Neuronal stem cell (in vitro differentiated cells): ENCODE measurements at regions not wholly inside any gene's neighbourhood (a gene's known extent, or its start where the extent isn't known, plus 50 kb on each side); places are given as distances from the start of the nearest gene placed in this dataset.

Experiments
- DNase-seq: peaks from one replicate; pipeline ENCODE4 v3.0.0-alpha.2; 2013; ENCODE audit warnings: low spot score
- H2AFZ ChIP-seq: one replicate; pipeline ENCODE4 v1.6.1; 2013; ENCODE audit warnings: mild to moderate bottlenecking, low read length, inconsistent platforms
- H2AK5ac ChIP-seq: 2 replicates; pipeline ENCODE4 v1.6.1; 2013; ENCODE audit warnings: low read depth, mild to moderate bottlenecking, inconsistent platforms, low read length, moderate library complexity, mixed read lengths
- H2BK120ac ChIP-seq: 2 replicates; pipeline ENCODE4 v1.6.1; 2013; ENCODE audit warnings: low read depth, mild to moderate bottlenecking, inconsistent platforms, low read length, moderate library complexity, mixed read lengths
- H2BK12ac ChIP-seq: one replicate; pipeline ENCODE4 v1.6.1; 2013; ENCODE audit warnings: low read length, inconsistent platforms
- H2BK15ac ChIP-seq: 2 replicates; pipeline ENCODE4 v1.6.1; 2013; ENCODE audit warnings: mild to moderate bottlenecking, low read length, inconsistent platforms, mixed read lengths
- H2BK5ac ChIP-seq: one replicate; pipeline ENCODE4 v1.6.1; 2013; ENCODE audit warnings: inconsistent platforms, mild to moderate bottlenecking, low read length, moderate library complexity
- H3K14ac ChIP-seq: one replicate; pipeline ENCODE4 v1.6.1; 2013; ENCODE audit warnings: low read length, inconsistent platforms
- H3K18ac ChIP-seq: 2 replicates; pipeline ENCODE4 v1.6.1; 2013; ENCODE audit warnings: low read length, inconsistent platforms
- H3K23ac ChIP-seq: 2 replicates; pipeline ENCODE4 v1.6.1; 2013; ENCODE audit warnings: low read depth, mild to moderate bottlenecking, mixed read lengths, low read length, inconsistent platforms; ENCODE audit not compliant: poor library complexity
- H3K27ac ChIP-seq: replicated peaks from 3 replicates; pipeline ENCODE4 v1.5.1; 2013; ENCODE audit warnings: low read length, inconsistent platforms
- H3K27me3 ChIP-seq, 3 experiments: 2 replicates each; pipeline ENCODE4 v1.6.1; 2013; ENCODE audit warnings: low read length in 3 of 3, mild to moderate bottlenecking in 2 of 3, inconsistent platforms in 1 of 3, low read depth in 1 of 3, mixed read lengths in 1 of 3, moderate library complexity in 1 of 3; ENCODE audit not compliant: control insufficient read depth in 3 of 3, insufficient read depth in 3 of 3
- H3K36me3 ChIP-seq, 2 donors: replicated peaks in 1 of 2; 2 replicates each; pipeline ENCODE4 v1.6.1; 2013; ENCODE audit warnings: low read length in 2 of 2; ENCODE audit not compliant: control insufficient read depth in 2 of 2, insufficient read depth in 2 of 2
- H3K4ac ChIP-seq: 2 replicates; pipeline ENCODE4 v1.6.1; 2013; ENCODE audit warnings: inconsistent platforms, mild to moderate bottlenecking, low read length, moderate library complexity
- H3K4me1 ChIP-seq, 2 donors: 1 replicate in 1 of 2; 2 replicates in 1 of 2; pipeline ENCODE4 v1.6.1; 2013; ENCODE audit warnings: low read length in 2 of 2, low read depth in 1 of 2; ENCODE audit not compliant: control insufficient read depth in 2 of 2, insufficient read depth in 1 of 2
- H3K4me2 ChIP-seq: one replicate; pipeline ENCODE4 v1.6.1; 2013; ENCODE audit warnings: mild to moderate bottlenecking, low read length, inconsistent platforms; ENCODE audit not compliant: insufficient read depth, poor library complexity, severe bottlenecking
- H3K4me3 ChIP-seq, 2 donors: 2 replicates each; pipeline ENCODE4 v1.5.1; 2013; ENCODE audit warnings: low read length in 2 of 2, mild to moderate bottlenecking in 2 of 2, inconsistent platforms in 1 of 2, moderate library complexity in 1 of 2
- H3K79me1 ChIP-seq: one replicate; pipeline ENCODE4 v1.6.1; 2013; ENCODE audit warnings: low read depth, mild to moderate bottlenecking, inconsistent platforms, low read length, moderate library complexity
- H3K9ac ChIP-seq: one replicate; pipeline ENCODE4 v1.6.1; 2013; ENCODE audit warnings: mild to moderate bottlenecking, low read depth, low read length, inconsistent platforms; ENCODE audit not compliant: poor library complexity
- H3K9me3 ChIP-seq, 2 donors: replicated peaks in 1 of 2; 2 replicates each; pipeline versions ENCODE3 to v1.6.1; 2013; ENCODE audit warnings: low read length in 2 of 2, mild to moderate bottlenecking in 2 of 2, inconsistent platforms in 1 of 2, low read depth in 1 of 2, mixed read lengths in 1 of 2, moderate library complexity in 1 of 2; ENCODE audit not compliant: control insufficient read depth in 2 of 2, insufficient read depth in 1 of 2
- H4K8ac ChIP-seq: one replicate; pipeline ENCODE4 v1.6.1; 2013; ENCODE audit warnings: low read depth, mild to moderate bottlenecking, inconsistent platforms, low read length, moderate library complexity
- H4K91ac ChIP-seq: one replicate; pipeline ENCODE4 v1.6.1; 2013; ENCODE audit warnings: low read length, low read depth, mild to moderate bottlenecking, inconsistent platforms; ENCODE audit not compliant: poor library complexity
- WGBS, 2 donors: extraction: QIAGEN DNeasy Blood & Tissue Kit; methylation state at CpG; one replicate each; pipeline ENCODE4 v1.1.7; 2013; ENCODE audit warnings: missing lambda C conversion rate in 2 of 2, mixed read lengths in 1 of 2; ENCODE audit not compliant: insufficient read length in 2 of 2, insufficient replicate concordance in 1 of 2; ENCODE audit errors: extremely low coverage in 2 of 2; 5-methylcytosine and 5-hydroxymethylcytosine counted together

DNA sequence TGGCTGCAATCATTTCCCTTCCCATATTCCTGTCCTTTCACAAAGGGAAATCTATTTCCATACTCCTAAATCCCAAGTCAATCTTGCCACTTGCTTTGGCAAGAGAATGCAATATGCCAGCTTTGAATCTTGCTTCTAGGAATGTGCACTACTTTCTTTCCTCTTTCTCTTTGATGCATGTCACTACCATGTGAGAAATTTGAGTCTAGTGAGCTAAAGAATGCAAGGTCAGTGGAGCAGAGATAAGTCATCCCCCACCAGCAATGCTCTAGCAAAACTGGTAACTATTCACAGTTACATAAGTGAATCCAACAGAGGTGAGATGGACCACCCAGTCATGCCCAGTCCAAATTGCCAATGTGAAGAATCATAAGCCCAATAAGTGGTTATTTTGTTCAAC is 910.4 kb downstream of the RAB28 start:
- Histone ChIP-seq H3K36me3 (no peaks in the 10 kb centered on the region), H3K4me1 (peaks cover 0 to 4% of the 10 kb centered on the region in 2 donors), H3K4ac (no peak overlapping the region), H3K4me2 (no peak overlapping the region), H2BK15ac (no peak overlapping the region), H2AFZ (no peak overlapping the region), H3K27ac (no peak overlapping the region), H2BK12ac (no peak overlapping the region), H3K4me3 (no peak overlapping the region), H3K23ac (no peak overlapping the region), H3K14ac (no peak overlapping the region), H4K91ac (no peak overlapping the region), H3K79me1 (no peaks in the 10 kb centered on the region), H3K9me3 (no peaks in the 10 kb centered on the region), H3K18ac (no peak overlapping the region), H2BK120ac (no peak overlapping the region), H3K27me3 (no peaks in the 10 kb centered on the region), H2AK5ac (no peak overlapping the region), H2BK5ac (no peak overlapping the region), H4K8ac (no peak overlapping the region), H3K9ac (no peak overlapping the region)
- DNase-seq, result no peak

DNA sequence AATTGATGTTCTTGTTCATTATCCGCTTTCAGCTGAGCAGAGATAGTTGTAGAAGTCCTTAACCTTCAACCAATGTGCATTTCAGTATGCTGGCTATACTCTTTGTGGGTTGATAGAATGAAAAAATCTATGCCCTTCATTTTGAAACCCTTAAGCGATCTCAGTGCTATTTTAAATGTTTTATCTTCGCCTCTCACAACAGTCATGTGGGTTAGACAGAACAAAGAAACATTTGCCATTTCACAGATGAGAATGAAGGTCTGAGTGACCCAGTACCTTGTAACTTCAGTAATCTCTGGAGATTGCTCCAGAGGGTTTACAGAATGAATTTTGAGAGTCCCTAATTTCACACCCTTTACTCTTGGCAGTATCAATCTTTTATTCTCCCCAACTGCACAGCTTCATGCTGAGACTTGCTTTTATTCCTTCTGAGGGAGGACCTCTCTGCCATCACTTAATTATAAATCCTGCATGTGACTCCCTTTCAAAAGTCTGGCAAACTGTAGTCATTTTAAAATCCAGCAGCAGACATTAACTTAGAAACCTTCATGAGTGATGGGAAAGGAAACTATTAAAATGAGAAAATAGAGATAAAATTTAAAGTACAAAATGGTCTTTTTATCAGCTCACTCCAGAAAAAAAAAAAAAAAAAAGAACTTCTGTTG is 921.5 kb downstream of the RAB28 start:
- H3K4me3 ChIP-seq, result no peak overlapping the region
- H3K4me2 ChIP-seq, result no peak overlapping the region
- no peak overlapping the region for H3K18ac ChIP-seq
- H2BK12ac ChIP-seq, result no peak overlapping the region
- no peak overlapping the region for H3K9ac ChIP-seq
- H3K14ac ChIP-seq, result no peak overlapping the region
- no peak overlapping the region for H2BK15ac ChIP-seq
- H3K27me3 ChIP-seq, result no peaks in the 10 kb centered on the region
- H4K91ac ChIP-seq, result no peak overlapping the region
- H2BK5ac ChIP-seq, result no peak overlapping the region
- no peak overlapping the region for H4K8ac ChIP-seq
- no peaks in the 10 kb centered on the region for H3K4me1 ChIP-seq
- no peaks in the 10 kb centered on the region for H3K36me3 ChIP-seq
- no peak overlapping the region for H3K23ac ChIP-seq
- no peak overlapping the region for H2AK5ac ChIP-seq
- WGBS, 2 donors, result no CpG with 5 or more reads among the region's 3 CpGs
- H2AFZ ChIP-seq, result no peak overlapping the region
- H3K4ac ChIP-seq, result no peak overlapping the region
- no peaks in the 10 kb centered on the region for H3K9me3 ChIP-seq
- no peak overlapping the region for H3K27ac ChIP-seq
- H3K79me1 ChIP-seq, result no peaks in the 10 kb centered on the region
- DNase-seq, result no peak
- H2BK120ac ChIP-seq, result no peak overlapping the region

DNA sequence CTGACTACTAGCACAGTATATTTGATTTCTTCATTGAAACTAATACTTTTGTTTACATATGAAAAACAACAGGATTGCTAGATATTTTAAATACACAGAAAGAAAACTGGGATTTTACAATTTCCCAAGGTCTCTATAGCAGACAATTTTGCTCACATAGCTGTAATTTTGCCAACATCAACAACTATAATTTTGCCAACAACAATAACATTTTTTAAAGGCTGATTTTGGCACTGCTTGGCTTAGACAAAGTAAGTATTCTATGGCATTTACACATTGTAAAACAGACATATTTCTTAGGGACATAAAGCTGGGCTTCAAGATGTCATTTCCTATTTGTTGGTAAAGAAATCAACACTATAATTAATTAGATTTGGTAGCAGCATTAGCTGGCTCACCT is 922.1 kb downstream of the RAB28 start:
- Histone ChIP-seq H2BK120ac (no peak overlapping the region), H3K23ac (no peak overlapping the region), H2BK12ac (no peak overlapping the region), H3K4me1 (no peaks in the 10 kb centered on the region), H3K18ac (no peak overlapping the region), H2AK5ac (no peak overlapping the region), H3K27me3 (no peaks in the 10 kb centered on the region), H2BK15ac (no peak overlapping the region), H3K4me2 (no peak overlapping the region), H4K8ac (no peak overlapping the region), H3K4me3 (no peak overlapping the region), H3K9ac (no peak overlapping the region), H3K79me1 (no peaks in the 10 kb centered on the region), H3K4ac (no peak overlapping the region), H4K91ac (no peak overlapping the region), H2BK5ac (no peak overlapping the region), H3K14ac (no peak overlapping the region), H3K9me3 (no peaks in the 10 kb centered on the region), H2AFZ (no peak overlapping the region), H3K36me3 (no peaks in the 10 kb centered on the region), H3K27ac (no peak overlapping the region)
- no peak for DNase-seq

DNA sequence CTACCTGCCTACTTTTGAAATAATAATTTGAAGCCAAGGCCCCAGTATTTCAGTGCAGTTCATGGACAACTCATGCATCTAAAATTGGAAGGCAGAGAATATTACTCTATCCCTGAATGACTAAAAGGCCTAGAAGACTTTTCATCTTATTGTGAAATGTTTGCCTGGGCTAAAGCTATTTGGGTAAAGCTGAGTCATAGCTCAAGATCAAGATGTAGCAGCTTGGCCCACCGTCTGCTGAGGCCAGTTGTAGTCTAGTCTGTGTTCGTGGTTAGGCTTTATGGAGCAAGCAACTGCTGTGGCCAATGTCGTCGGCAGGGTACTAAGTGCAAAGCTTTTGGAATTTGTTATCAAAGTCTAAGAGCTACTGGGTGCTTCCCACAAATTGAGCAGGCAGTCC is 929.1 kb downstream of the RAB28 start:
- Histone ChIP-seq H2BK15ac (no peak overlapping the region), H3K4me3 (no peak overlapping the region), H3K36me3 (no peaks in the 10 kb centered on the region), H2BK5ac (no peak overlapping the region), H3K23ac (no peak overlapping the region), H2BK12ac (no peak overlapping the region), H2BK120ac (no peak overlapping the region), H3K27me3 (no peaks in the 10 kb centered on the region), H3K4ac (no peak overlapping the region), H3K27ac (no peak overlapping the region), H2AK5ac (no peak overlapping the region), H3K4me1 (no peaks in the 10 kb centered on the region), H3K9ac (no peak overlapping the region), H4K8ac (no peak overlapping the region), H3K9me3 (no peaks in the 10 kb centered on the region), H3K4me2 (no peak overlapping the region), H3K18ac (no peak overlapping the region), H4K91ac (no peak overlapping the region), H3K14ac (no peak overlapping the region), H3K79me1 (no peaks in the 10 kb centered on the region), H2AFZ (no peak overlapping the region)
- no peak for DNase-seq
- no CpG with 5 or more reads among the region's 4 CpGs for WGBS, 2 donors
